ENCODE measurements at regions not wholly inside any gene's neighbourhood (a gene's known extent, or its start where the extent isn't known, plus 50 kb on each side); places are given as distances from the start of the nearest gene placed in this dataset.

- no peak for TF ChIP-seq CTCF (IDR thresholded peaks at IDR 0.05)
- TF ChIP-seq ATF3 (CRISPR knock-in tag; conservative IDR thresholded peaks at IDR 0.05), result no peak
- no peak for TF ChIP-seq NR3C1 (CRISPR knock-in tag; conservative IDR thresholded peaks at IDR 0.05; ENCODE audit: low read depth)
- TF ChIP-seq E2F4 (CRISPR knock-in tag; IDR thresholded peaks at IDR 0.05; ENCODE audit: borderline replicate concordance, low read depth), result no peak
- no peak for TF ChIP-seq ATF2 (CRISPR knock-in tag; IDR thresholded peaks at IDR 0.05; ENCODE audit: borderline replicate concordance, low read depth)
- no peak for TF ChIP-seq MAX (CRISPR knock-in tag; IDR thresholded peaks at IDR 0.05)
- TF ChIP-seq TP53 (CRISPR knock-in tag; IDR thresholded peaks at IDR 0.05), result no peak
- no peak for TF ChIP-seq NFYB (CRISPR knock-in tag; conservative IDR thresholded peaks at IDR 0.05; ENCODE audit: low read depth)
- TF ChIP-seq ZBTB21 (CRISPR knock-in tag; IDR thresholded peaks at IDR 0.05; ENCODE audit: borderline replicate concordance), result no peak
- no peak for TF ChIP-seq USF2 (CRISPR knock-in tag; IDR thresholded peaks at IDR 0.05)
Observed at GRCh38 chr2:194985258-194985657, 671.8 kb upstream of the SLC39A10 start.

All from WTC11 (cell line).